Thymus (tissue), 11 donors: ENCODE measurements at regions not wholly inside any gene's neighbourhood (a gene's known extent, or its start where the extent isn't known, plus 50 kb on each side); places are given as distances from the start of the nearest gene placed in this dataset.
"Not testable (repeated sequence)": the region's sequence is repeated elsewhere in the genome, so short reads cannot be mapped to it uniquely, and the experiment has no call there.

Experiments used
- DNase-seq, 9 donors: peaks; one replicate each; pipeline ENCODE4 v3.0.0-alpha.2; 2013; ENCODE audit warnings: low spot score in 9 of 9, low read depth in 6 of 9, missing footprints in 1 of 9
- H3K27ac ChIP-seq, 2 donors: one replicate each; pipeline ENCODE4 v1.5.1; 2013; ENCODE audit warnings: control low read depth in 1 of 2, low read depth in 1 of 2, low read length in 1 of 2, mild to moderate bottlenecking in 1 of 2, moderate library complexity in 1 of 2
- H3K27me3 ChIP-seq, 2 donors: one replicate each; pipeline ENCODE4 v1.5.1; 2013; ENCODE audit warnings: low read length in 1 of 2; ENCODE audit not compliant: control insufficient read depth in 2 of 2, insufficient read depth in 1 of 2
- H3K36me3 ChIP-seq, 2 donors: one replicate each; pipeline ENCODE4 v1.5.1; 2013; ENCODE audit warnings: low read length in 1 of 2, mild to moderate bottlenecking in 1 of 2, moderate library complexity in 1 of 2; ENCODE audit not compliant: control insufficient read depth in 2 of 2, insufficient read depth in 2 of 2
- H3K4me1 ChIP-seq, 2 donors: one replicate each; pipeline ENCODE4 v1.5.1; 2013; ENCODE audit warnings: low read length in 2 of 2; ENCODE audit not compliant: control insufficient read depth in 2 of 2, insufficient read depth in 2 of 2
- H3K4me3 ChIP-seq, 2 donors: one replicate each; pipeline ENCODE4 v1.5.1; 2013; ENCODE audit warnings: low read length in 2 of 2, control low read depth in 1 of 2, mild to moderate bottlenecking in 1 of 2
- H3K9me3 ChIP-seq, 2 donors: one replicate each; pipeline ENCODE4 v1.5.1; 2013; ENCODE audit warnings: low read length in 1 of 2, mild to moderate bottlenecking in 1 of 2; ENCODE audit not compliant: control insufficient read depth in 2 of 2, insufficient read depth in 1 of 2
- WGBS: extraction: QIAGEN DNeasy Blood & Tissue Kit; methylation state at CpG from one replicate; pipeline ENCODE4 v1.1.7; 2013; 5-methylcytosine and 5-hydroxymethylcytosine counted together
- donor health status: healthy.

DNA sequence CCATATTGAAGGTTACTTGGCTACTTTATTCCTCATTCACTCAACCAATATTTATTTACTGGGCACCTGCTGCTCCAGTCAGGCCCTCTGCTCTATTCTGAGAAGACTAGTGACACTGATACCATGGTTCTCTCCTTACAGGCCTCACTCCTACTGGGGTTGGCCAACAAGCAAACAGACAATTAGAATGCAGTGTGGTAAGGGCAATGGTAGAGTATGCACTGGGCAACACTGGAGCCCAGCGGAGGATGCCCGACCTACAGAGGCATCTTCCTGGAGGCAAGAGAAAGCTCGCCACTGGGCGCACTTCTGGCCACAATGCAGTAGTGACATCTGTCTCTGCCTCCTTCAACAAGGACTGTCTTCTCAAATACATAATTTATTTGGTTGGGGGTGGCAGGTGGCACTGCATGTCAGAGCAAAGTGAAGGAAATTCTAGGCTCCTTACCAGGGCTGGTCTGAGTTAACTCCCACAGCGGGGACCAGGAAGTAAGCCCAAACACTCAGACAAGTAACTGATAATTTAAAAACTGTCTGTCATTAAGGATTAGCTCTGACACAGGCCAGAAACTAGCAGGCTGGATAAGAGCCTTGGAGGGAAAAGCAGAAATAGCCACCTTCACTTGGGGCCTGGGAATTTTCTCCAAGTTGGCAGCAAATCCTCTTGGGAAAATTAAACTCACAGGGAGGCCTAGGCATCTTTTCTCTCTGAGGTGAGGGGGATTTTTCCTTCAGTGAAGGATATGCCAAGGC, 150.7 kb upstream of the EOLA2 start:
- no peak for DNase-seq
- no peaks in the 10 kb centered on the region for H3K9me3 ChIP-seq
- 97% methylated on average over 5 of the region's 5 CpGs for WGBS

DNA sequence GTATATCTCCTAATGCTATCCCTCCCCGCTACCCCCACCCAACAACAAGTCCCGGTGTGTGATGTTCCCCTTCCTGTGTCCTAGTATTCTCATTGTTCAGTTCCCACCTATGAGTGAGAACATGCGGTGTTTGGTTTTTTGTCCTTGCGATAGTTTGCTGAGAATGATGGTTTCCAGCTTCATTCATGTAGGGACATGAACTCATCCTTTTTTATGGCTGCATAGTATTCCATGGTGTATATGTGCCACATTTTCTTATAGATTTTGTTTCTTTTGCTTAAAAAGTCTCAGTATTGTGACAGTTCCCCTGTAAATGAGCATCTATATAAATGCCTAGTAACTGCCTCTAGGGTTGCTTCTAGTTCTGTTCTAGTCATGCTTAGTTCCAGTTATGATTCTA, 153.0 kb upstream of the EOLA2 start:
- not testable (repeated sequence) for DNase-seq, H3K4me1 ChIP-seq, H3K27me3 ChIP-seq, H3K4me3 ChIP-seq, H3K36me3 ChIP-seq, H3K27ac ChIP-seq, H3K9me3 ChIP-seq
- 99% methylated on average over 4 of the region's 4 CpGs for WGBS

More for the DNA sequence above, 150.7 kb upstream of the EOLA2 start:
- H3K27me3 ChIP-seq: no peaks in the 10 kb centered on the region
- no peaks in the 10 kb centered on the region for H3K4me1 ChIP-seq
- H3K36me3 ChIP-seq: no peaks in the 10 kb centered on the region
- no peak overlapping the region for H3K4me3 ChIP-seq
- H3K27ac ChIP-seq: no peak overlapping the region

GRCh38 chrX:150092549-150092948, 154.3 kb upstream of the EOLA2 start:
- Histone ChIP-seq H3K4me3 (no peak overlapping the region), H3K27me3 (no peaks in the 10 kb centered on the region), H3K9me3 (no peaks in the 10 kb centered on the region), H3K4me1 (no peaks in the 10 kb centered on the region), H3K36me3 (no peaks in the 10 kb centered on the region), H3K27ac (no peak overlapping the region)
- no peak for DNase-seq
- 94% methylated on average over 4 of the region's 4 CpGs for WGBS

- H3K36me3 ChIP-seq: no peaks in the 10 kb centered on the region
- DNase-seq: no peak
- no peaks in the 10 kb centered on the region for H3K9me3 ChIP-seq
- no peaks in the 10 kb centered on the region for H3K4me1 ChIP-seq
- no peak overlapping the region for H3K4me3 ChIP-seq
- H3K27ac ChIP-seq: no peak overlapping the region
- no peaks in the 10 kb centered on the region for H3K27me3 ChIP-seq
- WGBS: 96% methylated on average over 1 of the region's 1 CpG
Measured at GRCh38 chrX:150094375-150094774, 156.1 kb upstream of the EOLA2 start.

GRCh38 chrX:150094996-150095395, 156.7 kb upstream of the EOLA2 start:
- DNase-seq: no peak
- no peaks in the 10 kb centered on the region for H3K4me1 ChIP-seq
- H3K9me3 ChIP-seq: no peaks in the 10 kb centered on the region
- no peaks in the 10 kb centered on the region for H3K27me3 ChIP-seq
- H3K27ac ChIP-seq: no peak overlapping the region
- no peaks in the 10 kb centered on the region for H3K36me3 ChIP-seq
- H3K4me3 ChIP-seq: no peak overlapping the region

GRCh38 chrX:150099316-150099715, 161.0 kb upstream of the EOLA2 start:
- no peaks in the 10 kb centered on the region for H3K4me1 ChIP-seq
- H3K27ac ChIP-seq: no peak overlapping the region
- H3K4me3 ChIP-seq: no peak overlapping the region
- 25% methylated on average over 2 of the region's 2 CpGs for WGBS
- DNase-seq: no peak
- no peaks in the 10 kb centered on the region for H3K27me3 ChIP-seq
- H3K9me3 ChIP-seq: no peaks in the 10 kb centered on the region
- no peaks in the 10 kb centered on the region for H3K36me3 ChIP-seq

GRCh38 chrX:150100261-150100660, 162.0 kb upstream of the EOLA2 start:
- Histone ChIP-seq H3K27ac (no peak overlapping the region), H3K9me3 (no peaks in the 10 kb centered on the region)
- 93% methylated on average over 3 of the region's 3 CpGs for WGBS

DNA sequence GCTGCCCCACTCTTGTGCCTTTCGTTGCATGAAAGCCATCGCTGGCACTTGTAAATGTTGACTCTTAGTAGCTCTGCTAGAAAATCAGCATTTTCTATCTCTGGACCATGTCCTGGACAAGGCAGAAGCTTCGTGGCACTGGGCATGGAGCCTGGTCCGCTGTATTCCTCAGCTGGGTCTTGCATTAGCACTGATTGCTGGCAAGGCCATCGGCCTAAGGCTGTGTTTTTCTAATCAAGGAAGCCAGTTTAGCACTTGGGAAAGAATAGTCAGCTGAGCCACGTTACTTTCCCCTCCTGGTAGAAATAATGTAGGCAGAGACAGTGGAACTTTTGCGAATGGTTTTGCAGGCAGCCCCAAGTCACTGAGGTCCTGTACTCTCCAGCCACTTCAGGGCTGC, 180.2 kb upstream of the EOLA2 start:
- Histone ChIP-seq H3K27me3 (no peaks in the 10 kb centered on the region), H3K27ac (no peak overlapping the region), H3K4me3 (no peak overlapping the region), H3K9me3 (no peaks in the 10 kb centered on the region), H3K36me3 (no peaks in the 10 kb centered on the region), H3K4me1 (no peaks in the 10 kb centered on the region)
- WGBS: 96% methylated on average over 7 of the region's 7 CpGs
- DNase-seq: no peak

More at GRCh38 chrX:150100261-150100660, 162.0 kb upstream of the EOLA2 start:
- DNase-seq: no peak
- no peaks in the 10 kb centered on the region for H3K27me3 ChIP-seq
- no peaks in the 10 kb centered on the region for H3K4me1 ChIP-seq
- no peak overlapping the region for H3K4me3 ChIP-seq
- H3K36me3 ChIP-seq: no peaks in the 10 kb centered on the region

DNA sequence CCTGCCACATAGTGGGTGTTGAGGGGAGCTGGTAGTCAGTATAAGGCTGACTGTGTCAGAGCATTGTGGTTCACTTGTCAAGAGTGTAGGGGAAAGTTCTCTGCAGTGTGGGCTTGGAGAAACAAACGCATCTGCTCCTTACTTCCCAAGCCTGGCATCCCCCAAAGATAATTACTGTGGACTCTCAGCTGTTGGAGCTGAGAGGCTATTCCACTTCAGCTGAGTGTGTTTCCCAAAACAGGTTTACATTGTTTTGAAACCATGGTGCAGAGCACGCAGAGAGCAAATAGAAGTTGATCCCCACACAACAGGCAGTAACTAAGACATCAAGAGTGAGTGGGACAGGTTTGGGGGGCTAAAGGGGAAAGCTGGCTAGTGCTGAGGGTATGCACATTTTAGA, 181.0 kb upstream of the EOLA2 start:
- DNase-seq: no peak
- Histone ChIP-seq H3K4me3 (no peak overlapping the region), H3K27ac (no peak overlapping the region), H3K36me3 (no peaks in the 10 kb centered on the region), H3K9me3 (no peaks in the 10 kb centered on the region), H3K4me1 (no peaks in the 10 kb centered on the region), H3K27me3 (no peaks in the 10 kb centered on the region)
- WGBS: 98% methylated on average over 2 of the region's 2 CpGs
